ENCODE measurements at regions not wholly inside any gene's neighbourhood (a gene's known extent, or its start where the extent isn't known, plus 50 kb on each side); places are given as distances from the start of the nearest gene placed in this dataset.

GRCh38 chrX:8105531-8105930, 65.5 kb downstream of the VCX2 start:
- no peak overlapping the region for H3K27ac ChIP-seq
- TF ChIP-seq CTCF (IDR thresholded peaks at IDR 0.05) (no peak), ZFX (IDR thresholded peaks at IDR 0.05; ENCODE audit: borderline replicate concordance) (no peak)

- no peak overlapping the region for H3K27ac ChIP-seq
- TF ChIP-seq ZFX (IDR thresholded peaks at IDR 0.05; ENCODE audit: borderline replicate concordance) = no peak
- TF ChIP-seq CTCF (IDR thresholded peaks at IDR 0.05) = no peak
These were observed 67.4 kb downstream of the VCX2 start for GRCh38 chrX:8103655-8104054.

GRCh38 chrX:8091510-8091909, 79.6 kb downstream of the VCX2 start:
- TF ChIP-seq CTCF (IDR thresholded peaks at IDR 0.05) (no peak), ZFX (IDR thresholded peaks at IDR 0.05; ENCODE audit: borderline replicate concordance) (no peak)
- H3K27ac ChIP-seq = no peak overlapping the region

DNA sequence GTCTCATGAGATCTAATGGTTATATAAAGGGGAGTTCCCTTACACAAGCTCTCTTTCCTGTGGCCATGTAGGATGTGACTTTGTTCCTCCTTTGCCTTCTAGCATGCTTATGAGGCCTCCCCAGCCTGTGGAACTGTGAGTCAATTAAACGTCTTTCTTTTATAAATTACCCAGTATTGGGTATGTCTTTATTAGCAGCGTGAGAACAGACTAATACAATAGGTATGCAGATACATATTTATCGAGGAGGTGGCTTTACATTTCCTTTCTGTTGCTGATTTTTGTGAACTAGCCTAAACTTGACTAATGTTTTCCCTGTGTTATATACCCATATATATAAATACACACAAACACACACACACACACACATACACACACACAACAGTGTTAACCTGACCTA, 80.2 kb downstream of the VCX2 start:
- TF ChIP-seq CTCF (IDR thresholded peaks at IDR 0.05) (no peak), ZFX (IDR thresholded peaks at IDR 0.05; ENCODE audit: borderline replicate concordance) (no peak)
- H3K27ac ChIP-seq = no peak overlapping the region

DNA sequence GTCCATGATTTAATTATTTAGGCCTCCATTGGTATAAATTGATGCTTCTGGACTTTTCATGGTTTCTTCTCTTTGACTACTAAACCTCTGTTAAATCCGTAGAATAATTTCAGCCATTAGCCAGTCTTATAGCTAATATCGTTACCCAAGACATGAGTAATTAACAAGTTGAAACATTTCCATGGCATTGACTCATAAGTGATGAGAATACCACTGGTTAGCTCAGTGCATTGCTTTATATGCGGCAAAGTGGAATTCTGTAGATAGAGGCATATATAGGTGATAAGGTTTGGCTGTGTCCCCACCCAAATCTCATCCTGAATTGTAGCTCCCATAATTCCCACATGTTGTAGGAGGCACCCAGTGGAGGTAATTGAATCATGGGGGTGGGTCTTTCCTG, 80.6 kb downstream of the VCX2 start:
- TF ChIP-seq ZFX (IDR thresholded peaks at IDR 0.05; ENCODE audit: borderline replicate concordance) = no peak
- TF ChIP-seq CTCF (IDR thresholded peaks at IDR 0.05) = no peak
- H3K27ac ChIP-seq = no peak overlapping the region

GRCh38 chrX:8089141-8089540, 81.9 kb downstream of the VCX2 start:
- TF ChIP-seq CTCF (IDR thresholded peaks at IDR 0.05) (no peak), ZFX (IDR thresholded peaks at IDR 0.05; ENCODE audit: borderline replicate concordance) (no peak)
- no peak overlapping the region for H3K27ac ChIP-seq

DNA sequence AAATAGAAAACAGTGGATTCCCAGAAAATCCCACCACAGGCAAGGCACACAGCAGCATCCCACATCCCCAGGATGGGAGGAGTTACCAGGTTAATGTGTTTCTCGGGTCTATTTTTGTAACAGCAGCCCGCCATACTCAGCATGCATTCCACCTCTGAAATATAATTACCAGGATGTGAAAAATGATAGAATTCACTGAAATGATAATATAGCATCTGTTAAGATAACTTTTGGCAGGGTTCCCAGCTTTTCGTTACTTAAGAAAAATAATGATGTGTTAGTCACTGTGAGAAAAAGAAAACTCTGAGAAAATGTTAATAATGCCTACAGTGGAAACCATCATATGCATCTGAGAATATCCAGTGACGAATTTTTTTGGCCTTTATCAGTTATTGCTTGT, 87.1 kb downstream of the VCX2 start:
- H3K27ac ChIP-seq = no peak overlapping the region
- TF ChIP-seq CTCF (IDR thresholded peaks at IDR 0.05) = no peak
